CD8-positive, alpha-beta memory T cell (primary cell): ENCODE measurements at regions not wholly inside any gene's neighbourhood (a gene's known extent, or its start where the extent isn't known, plus 50 kb on each side); places are given as distances from the start of the nearest gene placed in this dataset.
A peak's percentile ranks its signal among the peaks of the same experiment; 100 is the strongest.

ENCODE experiments used
- CTCF ChIA-PET: fragments of 350-600 bp; sonication (Branson Sonifier 250); formaldehyde crosslinking; loops from one replicate; lab custom pipeline; 2021; ENCODE audit warnings: antibody characterized with exemption; lab: Charles Lee
- POLR2A ChIA-PET: fragments of 350-600 bp; sonication (Branson Sonifier 250); formaldehyde crosslinking; loops from one replicate; lab custom pipeline; 2021; ENCODE audit warnings: antibody characterized with exemption; lab: Charles Lee
- DNase-seq, 5 donors: peaks; one replicate each; pipeline versions ENCODE4 v3.0.0 to v3.0.0-alpha.2; 2020 to 2022; ENCODE audit warnings: mixed read lengths in 1 of 5
- H3K27ac ChIP-seq: one replicate; pipeline ENCODE4 v1.7.0; 2013; ENCODE audit warnings: low read depth, mild to moderate bottlenecking, low read length, moderate library complexity
- H3K27me3 ChIP-seq: 2 replicates; pipeline ENCODE4 v1.7.0; 2013; ENCODE audit warnings: low read length, mild to moderate bottlenecking; ENCODE audit not compliant: insufficient read depth, poor library complexity, severe bottlenecking
- H3K36me3 ChIP-seq: 2 replicates; pipeline ENCODE4 v1.7.0; 2013; ENCODE audit warnings: mild to moderate bottlenecking, low read length, moderate library complexity; ENCODE audit not compliant: insufficient read depth
- H3K4me1 ChIP-seq: 2 replicates; pipeline ENCODE4 v1.7.0; 2013; ENCODE audit warnings: mild to moderate bottlenecking, low read length, moderate library complexity; ENCODE audit not compliant: insufficient read depth
- H3K4me3 ChIP-seq: 2 replicates; pipeline ENCODE4 v1.7.0; 2013; ENCODE audit warnings: mild to moderate bottlenecking, low read length
- H3K9me3 ChIP-seq: 2 replicates; pipeline ENCODE4 v1.7.0; 2013; ENCODE audit warnings: mild to moderate bottlenecking, low read length
- H3K27ac Mint-ChIP-seq, 8 donors: one replicate each; pipeline ENCODE4 v1.8.0; 2020 to 2021; ENCODE audit warnings: mixed read lengths in 8 of 8, mild to moderate bottlenecking in 6 of 8, inconsistent platforms in 3 of 8, moderate library complexity in 3 of 8
- H3K27me3 Mint-ChIP-seq, 2 donors: one replicate each; pipeline ENCODE4 v1.8.0; 2020 to 2021; ENCODE audit warnings: mixed read lengths in 2 of 2, mild to moderate bottlenecking in 1 of 2, moderate library complexity in 1 of 2
- H3K36me3 Mint-ChIP-seq, 3 donors: one replicate each; pipeline ENCODE4 v1.8.0; 2020 to 2021; ENCODE audit warnings: mixed read lengths in 3 of 3, inconsistent platforms in 1 of 3, mild to moderate bottlenecking in 1 of 3
- H3K4me1 Mint-ChIP-seq, 3 donors: one replicate each; pipeline ENCODE4 v1.8.0; 2020 to 2021; ENCODE audit warnings: mixed read lengths in 3 of 3, inconsistent platforms in 1 of 3, mild to moderate bottlenecking in 1 of 3
- H3K4me3 Mint-ChIP-seq, 7 donors: one replicate each; pipeline ENCODE4 v1.8.0; 2020 to 2021; ENCODE audit warnings: mixed read lengths in 7 of 7, mild to moderate bottlenecking in 6 of 7, moderate library complexity in 4 of 7, inconsistent platforms in 2 of 7
- H3K9me3 Mint-ChIP-seq, 5 donors: one replicate each; pipeline ENCODE4 v1.8.0; 2020 to 2022; ENCODE audit warnings: mixed read lengths in 5 of 5, mild to moderate bottlenecking in 3 of 5, moderate library complexity in 2 of 5, inconsistent platforms in 1 of 5

- Histone ChIP-seq H3K36me3 (no peaks in the 10 kb centered on the region), H3K4me3 (no peak overlapping the region), H3K27ac (no peak overlapping the region), H3K9me3 (no peaks in the 10 kb centered on the region), H3K4me1 (no peaks in the 10 kb centered on the region), H3K27me3 (no peaks in the 10 kb centered on the region)
- H3K4me3 Mint-ChIP-seq = no peak overlapping the region
- ChIA-PET CTCF (no interaction called here), POLR2A (no interaction called here)
- H3K27me3 Mint-ChIP-seq = no peaks in the 10 kb centered on the region
- no peaks in the 10 kb centered on the region for H3K4me1 Mint-ChIP-seq
- no peak for DNase-seq
- H3K27ac Mint-ChIP-seq = no peak overlapping the region
- H3K36me3 Mint-ChIP-seq = no peaks in the 10 kb centered on the region
- H3K9me3 Mint-ChIP-seq = peaks cover 0 to 8% (median 4%) of the 10 kb centered on the region in 5 donors
These were observed 385.2 kb upstream of the KLF4 start for GRCh38 chr9:107874591-107875369.

GRCh38 chr9:107874137-107874536 is 384.6 kb upstream of the KLF4 start:
- no peaks in the 10 kb centered on the region for H3K4me1 Mint-ChIP-seq
- no peak overlapping the region for H3K4me3 Mint-ChIP-seq
- ChIA-PET CTCF (no interaction called here), POLR2A (no interaction called here)
- DNase-seq = no peak
- no peaks in the 10 kb centered on the region for H3K36me3 ChIP-seq
- no peak overlapping the region for H3K27ac ChIP-seq
- H3K4me3 ChIP-seq = no peak overlapping the region
- H3K4me1 ChIP-seq = no peaks in the 10 kb centered on the region
- no peak overlapping the region for H3K27ac Mint-ChIP-seq
- H3K36me3 Mint-ChIP-seq = no peaks in the 10 kb centered on the region
- no peaks in the 10 kb centered on the region for H3K9me3 ChIP-seq
- H3K27me3 ChIP-seq = no peaks in the 10 kb centered on the region
- no peaks in the 10 kb centered on the region for H3K27me3 Mint-ChIP-seq
- peaks cover 0 to 8% (median 3%) of the 10 kb centered on the region in 5 donors for H3K9me3 Mint-ChIP-seq

- no peaks in the 10 kb centered on the region for H3K4me1 ChIP-seq
- no peaks in the 10 kb centered on the region for H3K27me3 ChIP-seq
- H3K4me3 ChIP-seq = no peak overlapping the region
- no peaks in the 10 kb centered on the region for H3K4me1 Mint-ChIP-seq
- no peak overlapping the region for H3K27ac ChIP-seq
- peaks cover 0 to 8% (median under 1%) of the 10 kb centered on the region in 5 donors for H3K9me3 Mint-ChIP-seq
- H3K4me3 Mint-ChIP-seq = no peak overlapping the region
- H3K27me3 Mint-ChIP-seq = no peaks in the 10 kb centered on the region
- no peaks in the 10 kb centered on the region for H3K9me3 ChIP-seq
- H3K36me3 Mint-ChIP-seq = no peaks in the 10 kb centered on the region
- ChIA-PET POLR2A (no interaction called here), CTCF (no interaction called here)
- no peaks in the 10 kb centered on the region for H3K36me3 ChIP-seq
- DNase-seq = no peak
- peak overlapping the region in 1 of 8 donors; percentile 33 for H3K27ac Mint-ChIP-seq
These were observed 383.1 kb upstream of the KLF4 start for GRCh38 chr9:107872457-107873192.

GRCh38 chr9:107870927-107871680 is 381.5 kb upstream of the KLF4 start:
- H3K9me3 ChIP-seq = no peaks in the 10 kb centered on the region
- DNase-seq = no peak
- no peaks in the 10 kb centered on the region for H3K36me3 ChIP-seq
- Mint-ChIP-seq H3K9me3 (peaks cover 0 to 4% (median 0%) of the 10 kb centered on the region in 5 donors), H3K36me3 (no peaks in the 10 kb centered on the region), H3K27me3 (no peaks in the 10 kb centered on the region), H3K4me1 (no peaks in the 10 kb centered on the region), H3K27ac (no peak overlapping the region), H3K4me3 (no peak overlapping the region)
- no peaks in the 10 kb centered on the region for H3K4me1 ChIP-seq
- POLR2A ChIA-PET = no interaction called here
- H3K27ac ChIP-seq = no peak overlapping the region
- H3K4me3 ChIP-seq = no peak overlapping the region
- CTCF ChIA-PET = interaction anchor here (0.7 kb wide), 1 partner anchor 57 kb away, joined by 3 read pairs; no protein-coding TSS in a partner anchor
- no peaks in the 10 kb centered on the region for H3K27me3 ChIP-seq

- Mint-ChIP-seq H3K27ac (no peak overlapping the region), H3K9me3 (peaks cover 0 to 2% (median 0%) of the 10 kb centered on the region in 5 donors), H3K36me3 (no peaks in the 10 kb centered on the region), H3K4me1 (no peaks in the 10 kb centered on the region), H3K27me3 (no peaks in the 10 kb centered on the region), H3K4me3 (no peak overlapping the region)
- no peak overlapping the region for H3K4me3 ChIP-seq
- DNase-seq = no peak
- H3K9me3 ChIP-seq = no peaks in the 10 kb centered on the region
- H3K27ac ChIP-seq = no peak overlapping the region
- no peaks in the 10 kb centered on the region for H3K4me1 ChIP-seq
- H3K36me3 ChIP-seq = no peaks in the 10 kb centered on the region
- ChIA-PET POLR2A (no interaction called here), CTCF (no interaction called here)
- no peaks in the 10 kb centered on the region for H3K27me3 ChIP-seq
These were observed 380.7 kb upstream of the KLF4 start for GRCh38 chr9:107870221-107870620.

GRCh38 chr9:107869111-107869510 is 379.5 kb upstream of the KLF4 start:
- Mint-ChIP-seq H3K4me1 (no peaks in the 10 kb centered on the region), H3K4me3 (no peak overlapping the region), H3K27me3 (no peaks in the 10 kb centered on the region), H3K27ac (no peak overlapping the region), H3K36me3 (no peaks in the 10 kb centered on the region), H3K9me3 (peaks cover 0 to 2% (median 0%) of the 10 kb centered on the region in 5 donors)
- Histone ChIP-seq H3K9me3 (no peaks in the 10 kb centered on the region), H3K27me3 (no peaks in the 10 kb centered on the region), H3K4me3 (no peak overlapping the region), H3K4me1 (no peaks in the 10 kb centered on the region), H3K27ac (no peak overlapping the region), H3K36me3 (no peaks in the 10 kb centered on the region)
- ChIA-PET CTCF (no interaction called here), POLR2A (no interaction called here)
- DNase-seq = no peak

GRCh38 chr9:107868186-107868585 is 378.6 kb upstream of the KLF4 start:
- Histone ChIP-seq H3K4me3 (no peak overlapping the region), H3K27ac (no peak overlapping the region), H3K27me3 (no peaks in the 10 kb centered on the region), H3K9me3 (no peaks in the 10 kb centered on the region), H3K36me3 (no peaks in the 10 kb centered on the region), H3K4me1 (no peaks in the 10 kb centered on the region)
- no peak for DNase-seq
- Mint-ChIP-seq H3K4me1 (no peaks in the 10 kb centered on the region), H3K9me3 (peaks cover 0 to 2% (median 0%) of the 10 kb centered on the region in 5 donors), H3K4me3 (no peak overlapping the region), H3K36me3 (no peaks in the 10 kb centered on the region), H3K27me3 (no peaks in the 10 kb centered on the region), H3K27ac (no peak overlapping the region)
- ChIA-PET POLR2A (no interaction called here), CTCF (no interaction called here)

GRCh38 chr9:107867738-107868137 is 378.2 kb upstream of the KLF4 start:
- ChIA-PET POLR2A (no interaction called here), CTCF (no interaction called here)
- Histone ChIP-seq H3K9me3 (no peaks in the 10 kb centered on the region), H3K4me3 (no peak overlapping the region), H3K4me1 (no peaks in the 10 kb centered on the region), H3K36me3 (no peaks in the 10 kb centered on the region), H3K27me3 (no peaks in the 10 kb centered on the region), H3K27ac (no peak overlapping the region)
- DNase-seq = no peak
- Mint-ChIP-seq H3K9me3 (peaks cover 0 to 2% (median 0%) of the 10 kb centered on the region in 5 donors), H3K36me3 (no peaks in the 10 kb centered on the region), H3K4me3 (no peak overlapping the region), H3K27ac (no peak overlapping the region), H3K27me3 (no peaks in the 10 kb centered on the region), H3K4me1 (no peaks in the 10 kb centered on the region)
